IMR-90 (cell line): ENCODE measurements at regions not wholly inside any gene's neighbourhood (a gene's known extent, or its start where the extent isn't known, plus 50 kb on each side); places are given as distances from the start of the nearest gene placed in this dataset.

Experiments used
- MXI1 ChIP-seq: IDR thresholded peaks from 2 replicates; pipeline ENCODE4 v1.6.1; 2012; ENCODE audit warnings: low read depth, mild to moderate bottlenecking, low read length, moderate library complexity, borderline replicate concordance
- POLR2A ChIP-seq: IDR thresholded peaks from 2 replicates; pipeline ENCODE4 v1.6.1; 2012; ENCODE audit warnings: mild to moderate bottlenecking, low read depth, low read length
- RCOR1 ChIP-seq: IDR thresholded peaks from 2 replicates; pipeline ENCODE4 v1.6.1; 2012; ENCODE audit warnings: mild to moderate bottlenecking, low read length, improper control_type of control experiment; ENCODE audit not compliant: insufficient replicate concordance
- TF ChIP-seq, protein P1 (sequence below): conservative IDR thresholded peaks from 2 replicates; pipeline ENCODE4 v1.5.1; 2012; ENCODE audit warnings: mild to moderate bottlenecking, low read depth, low read length, improper control_type of control experiment

DNA sequence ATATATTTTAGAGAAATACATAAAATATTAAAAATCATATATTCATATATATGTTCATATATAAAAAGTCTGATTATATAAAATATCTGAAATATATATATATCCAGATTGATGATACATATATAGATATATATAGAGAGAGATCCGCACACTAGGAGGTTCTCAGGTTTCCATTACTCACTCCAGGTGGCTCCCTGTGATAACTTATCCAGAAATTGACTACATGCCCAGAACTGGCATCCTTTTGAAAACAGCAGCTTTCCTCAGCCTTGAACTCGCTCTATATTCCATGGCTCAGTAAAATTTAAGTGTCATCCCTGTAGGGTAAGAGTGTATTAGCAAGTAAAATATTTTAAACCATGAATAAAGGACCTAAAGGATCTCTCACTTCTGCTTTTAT, 206.8 kb downstream of the TINAG start:
- TF ChIP-seq POLR2A (no peak), MXI1 (no peak), RCOR1 (no peak)
- TF ChIP-seq, protein P1, sequence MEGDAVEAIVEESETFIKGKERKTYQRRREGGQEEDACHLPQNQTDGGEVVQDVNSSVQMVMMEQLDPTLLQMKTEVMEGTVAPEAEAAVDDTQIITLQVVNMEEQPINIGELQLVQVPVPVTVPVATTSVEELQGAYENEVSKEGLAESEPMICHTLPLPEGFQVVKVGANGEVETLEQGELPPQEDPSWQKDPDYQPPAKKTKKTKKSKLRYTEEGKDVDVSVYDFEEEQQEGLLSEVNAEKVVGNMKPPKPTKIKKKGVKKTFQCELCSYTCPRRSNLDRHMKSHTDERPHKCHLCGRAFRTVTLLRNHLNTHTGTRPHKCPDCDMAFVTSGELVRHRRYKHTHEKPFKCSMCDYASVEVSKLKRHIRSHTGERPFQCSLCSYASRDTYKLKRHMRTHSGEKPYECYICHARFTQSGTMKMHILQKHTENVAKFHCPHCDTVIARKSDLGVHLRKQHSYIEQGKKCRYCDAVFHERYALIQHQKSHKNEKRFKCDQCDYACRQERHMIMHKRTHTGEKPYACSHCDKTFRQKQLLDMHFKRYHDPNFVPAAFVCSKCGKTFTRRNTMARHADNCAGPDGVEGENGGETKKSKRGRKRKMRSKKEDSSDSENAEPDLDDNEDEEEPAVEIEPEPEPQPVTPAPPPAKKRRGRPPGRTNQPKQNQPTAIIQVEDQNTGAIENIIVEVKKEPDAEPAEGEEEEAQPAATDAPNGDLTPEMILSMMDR = no peak
